SHP77 (cell line): ENCODE measurements at regions not wholly inside any gene's neighbourhood (a gene's known extent, or its start where the extent isn't known, plus 50 kb on each side); places are given as distances from the start of the nearest gene placed in this dataset.
"Not testable (repeated sequence)": the region's sequence is repeated elsewhere in the genome, so short reads cannot be mapped to it uniquely, and the experiment has no call there.

ENCODE experiments used
- DNase-seq, 2 experiments: peaks; one replicate each; lab custom pipeline; 2025; lab: John Stamatoyannopoulos, UW

GRCh38 chr14:55767286-55767685 is 187.3 kb downstream of the KTN1 start:
- no peak for DNase-seq

GRCh38 chr14:55769877-55770276 is 189.9 kb downstream of the KTN1 start:
- DNase-seq, result no peak

- no peak for DNase-seq
These were observed 191.4 kb downstream of the KTN1 start for GRCh38 chr14:55771242-55771981.

- no peak for DNase-seq
These were observed 192.5 kb downstream of the KTN1 start for GRCh38 chr14:55772486-55772885.

- no peak for DNase-seq
These were observed 193.3 kb downstream of the KTN1 start for GRCh38 chr14:55773312-55773711.

GRCh38 chr14:55773984-55774545 is 194.1 kb downstream of the KTN1 start:
- DNase-seq, result no peak

- DNase-seq, result no peak
These were observed 197.9 kb downstream of the KTN1 start for GRCh38 chr14:55777877-55778276.

GRCh38 chr14:55780156-55780946 is 200.3 kb downstream of the KTN1 start:
- DNase-seq, result no peak

DNA sequence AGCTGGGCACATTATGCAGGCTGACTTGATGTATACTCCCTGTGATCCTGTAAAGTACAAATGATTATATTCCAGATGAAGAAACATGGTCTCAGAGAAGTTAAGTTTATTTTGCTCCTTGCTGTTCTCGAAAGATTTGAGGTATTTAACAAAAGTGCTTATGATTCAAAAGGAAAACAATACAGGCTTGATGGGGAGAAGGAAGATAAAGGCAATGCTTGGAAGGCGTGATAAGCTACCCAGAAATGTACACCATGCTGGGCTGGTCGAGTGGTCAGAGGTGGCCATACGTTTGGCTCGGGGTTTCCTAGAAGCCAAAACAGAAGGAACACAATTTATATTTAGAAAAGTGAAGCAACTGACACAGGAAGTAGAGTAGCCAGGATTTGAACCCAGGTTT is 201.0 kb downstream of the KTN1 start:
- DNase-seq, result no peak

DNA sequence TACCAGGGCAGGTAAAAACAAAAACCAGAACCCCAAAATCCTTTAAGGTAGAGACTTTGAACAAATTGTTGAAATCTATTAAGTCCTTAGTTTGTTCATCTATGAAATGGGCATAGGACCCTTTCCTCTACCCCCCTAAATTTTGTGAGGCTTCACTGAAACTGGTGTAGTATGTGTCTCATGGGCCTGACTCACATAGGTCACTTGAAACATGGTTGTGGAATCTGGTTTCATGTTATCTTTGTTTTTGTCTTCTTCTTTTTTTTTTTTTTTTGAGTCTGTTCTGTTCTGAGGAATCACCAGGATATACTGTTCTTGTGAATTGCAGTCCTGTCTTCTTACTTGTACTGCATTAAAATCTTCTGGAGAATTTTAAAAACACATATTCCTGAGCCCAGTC is 202.2 kb downstream of the KTN1 start:
- no peak for DNase-seq

GRCh38 chr14:55789406-55789805 is 209.4 kb downstream of the KTN1 start:
- no peak for DNase-seq

DNA sequence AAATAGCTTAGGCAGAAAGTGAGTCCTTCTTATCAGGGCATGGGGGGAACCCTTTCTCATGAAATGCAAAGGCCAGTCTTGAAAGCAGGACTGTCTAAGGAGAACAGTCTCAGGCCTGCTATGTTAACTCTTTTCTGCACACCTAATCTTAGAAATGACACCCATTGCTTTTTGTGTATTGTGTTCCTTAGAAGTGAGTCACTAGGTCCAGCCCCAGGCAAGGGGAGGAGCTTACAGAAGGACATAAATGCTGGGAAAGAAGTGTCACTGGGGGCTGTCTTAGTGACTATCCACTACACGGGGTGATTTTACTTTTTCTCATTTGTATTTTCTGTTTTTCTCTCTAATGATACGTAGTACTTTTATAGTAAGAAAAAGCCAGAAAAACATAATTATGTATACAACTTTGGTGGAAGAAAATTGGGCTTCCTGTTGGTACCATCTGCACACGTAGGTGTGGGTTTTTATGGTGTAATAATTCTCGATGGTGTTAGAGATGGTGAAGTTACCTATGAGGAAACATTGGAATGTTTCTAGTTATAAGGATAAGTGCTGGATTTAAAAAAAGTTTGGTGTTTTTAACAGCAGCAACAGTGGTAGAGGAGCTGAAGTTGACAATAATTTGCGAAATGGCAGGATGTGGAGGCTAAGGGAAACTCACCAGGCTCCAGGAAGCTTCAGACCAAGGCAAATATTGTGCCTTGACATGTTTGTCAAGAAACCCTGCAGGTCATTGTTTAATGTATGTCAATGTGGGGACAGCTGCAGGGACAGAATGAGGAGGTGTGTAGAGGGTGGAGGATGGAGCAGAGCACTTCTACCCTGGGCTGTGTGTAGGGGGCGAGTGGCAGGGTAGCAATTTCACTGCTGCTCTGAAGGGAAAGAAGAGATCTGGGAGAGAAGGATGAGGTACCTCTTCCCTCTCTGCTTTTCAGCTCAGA is 214.9 kb downstream of the KTN1 start:
- DNase-seq, result peak; percentile 70 to 74

GRCh38 chr14:55796513-55796912 is 216.5 kb downstream of the KTN1 start:
- not testable (repeated sequence) for DNase-seq

DNA sequence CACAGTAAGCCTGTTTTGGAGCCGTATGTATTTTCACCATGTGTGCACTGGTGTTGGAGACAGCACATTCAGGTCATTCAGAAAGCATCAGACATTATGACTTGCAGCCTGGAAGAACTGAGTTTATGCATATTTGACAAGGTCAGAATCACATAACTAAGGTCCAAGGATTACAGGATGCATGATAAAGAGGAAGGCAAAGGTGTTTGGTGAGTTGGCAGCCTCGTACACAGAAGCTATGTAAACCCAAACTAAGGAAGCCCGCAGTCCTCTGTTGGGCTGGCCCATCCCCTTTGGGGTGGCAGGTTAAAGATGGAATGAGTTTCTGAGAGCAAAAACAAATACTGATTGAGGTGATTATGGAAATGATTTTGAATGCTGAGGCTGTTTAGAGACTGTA is 218.4 kb downstream of the KTN1 start:
- DNase-seq, result no peak

DNA sequence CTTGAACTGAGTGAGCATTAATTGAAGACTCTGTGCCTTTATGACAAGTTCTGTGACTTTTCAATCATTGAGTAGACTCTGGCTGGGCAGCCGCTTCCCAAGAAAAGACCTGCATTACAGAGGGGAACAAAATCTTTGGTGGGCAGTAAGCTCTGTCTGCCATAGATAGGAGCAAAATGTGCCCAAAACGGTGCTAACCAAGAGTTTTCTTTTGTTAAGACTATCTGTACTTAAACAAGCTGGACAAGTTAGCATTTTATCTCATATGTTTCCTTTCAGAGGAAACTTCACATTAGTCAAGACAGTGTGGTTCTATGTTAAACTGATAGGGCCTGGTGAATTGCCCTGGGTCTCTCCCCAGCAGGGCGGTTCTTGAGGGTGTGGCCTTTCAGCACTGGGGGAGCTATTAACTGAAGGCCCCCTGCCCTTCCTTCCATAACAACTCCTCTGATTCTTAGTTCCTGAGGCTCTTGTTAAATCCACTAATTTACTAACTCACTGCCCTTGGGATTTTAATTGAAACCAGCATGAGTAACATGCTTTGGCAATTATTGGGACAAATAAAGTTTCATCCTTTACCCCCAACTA is 219.6 kb downstream of the KTN1 start:
- no peak for DNase-seq

- DNase-seq, result no peak
These were observed 220.3 kb downstream of the KTN1 start for GRCh38 chr14:55800156-55800785.

GRCh38 chr14:55801121-55801520 is 221.1 kb downstream of the KTN1 start:
- DNase-seq, result no peak

DNA sequence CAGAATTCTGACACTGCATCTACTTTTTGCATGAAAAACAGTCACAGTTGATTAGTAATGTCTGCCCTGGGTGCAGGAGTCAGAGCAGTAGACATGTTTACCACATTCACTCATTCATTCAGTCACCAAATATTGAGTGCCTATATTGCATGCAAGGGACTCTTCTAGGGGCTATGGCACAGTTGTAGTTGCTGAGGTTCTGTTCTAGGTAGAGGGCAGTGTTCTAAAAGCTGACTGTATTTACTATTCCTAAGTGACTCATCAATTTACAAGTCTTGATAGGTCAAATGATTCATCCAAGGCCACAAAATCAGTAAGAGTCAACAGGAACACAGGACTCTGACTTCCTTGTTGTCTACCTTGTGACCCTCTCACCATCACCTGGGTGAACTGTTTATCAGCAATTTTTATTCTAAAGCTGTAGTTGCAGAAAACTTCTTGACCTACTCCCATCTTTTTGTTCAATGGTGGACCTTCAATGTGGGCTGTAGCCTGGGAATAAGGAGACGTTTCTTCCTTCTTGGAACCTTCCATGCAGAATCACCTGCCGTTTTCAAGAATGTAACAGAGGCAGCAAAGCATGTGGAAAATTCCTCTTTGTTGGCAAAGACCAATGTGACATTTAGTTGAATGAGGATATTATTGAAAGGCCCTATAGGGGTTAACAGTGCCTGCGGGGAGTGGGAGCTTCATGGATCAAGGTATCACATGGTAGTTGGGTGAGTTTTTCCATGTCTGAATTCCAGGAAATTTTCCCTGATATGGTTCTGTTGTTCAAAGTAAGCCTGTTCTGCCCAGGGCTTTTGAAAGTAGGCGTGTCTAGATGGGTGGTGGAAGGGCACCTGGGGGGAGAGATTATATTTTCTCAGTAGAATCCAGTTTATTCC is 223.2 kb downstream of the KTN1 start:
- peak in 1 of 2 experiments; percentile 37 for DNase-seq

DNA sequence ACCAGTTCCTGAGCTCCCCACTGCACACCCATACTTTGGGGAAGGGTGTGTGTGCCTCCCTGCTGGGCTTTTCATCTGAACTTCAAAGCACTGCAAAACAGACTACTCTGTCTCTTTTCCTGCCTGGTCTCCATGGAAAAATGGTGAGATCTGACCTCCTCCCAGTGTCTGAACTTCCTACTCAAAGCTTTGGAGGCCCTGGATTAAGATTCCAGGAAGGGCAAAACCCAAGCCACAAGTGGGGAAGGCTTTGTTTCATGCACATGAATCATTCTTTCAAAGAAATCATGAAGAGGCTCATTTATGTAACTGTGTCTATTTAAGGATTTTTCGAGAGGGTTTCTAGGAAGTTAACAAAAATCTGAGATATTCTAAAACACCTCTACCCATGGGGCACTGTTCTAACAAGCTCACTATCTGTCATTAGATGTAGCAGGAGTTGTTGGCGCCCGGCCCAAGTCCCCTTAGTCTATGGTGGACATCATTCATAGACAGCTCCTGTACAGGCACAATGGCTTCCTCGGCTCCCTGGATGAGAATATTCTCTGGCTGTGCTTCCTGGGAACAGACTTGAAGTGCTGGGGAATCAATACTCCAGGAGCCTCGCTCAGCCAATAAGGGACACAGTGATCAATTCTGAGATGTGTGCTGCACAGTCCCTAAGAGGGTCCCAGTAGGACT is 224.0 kb downstream of the KTN1 start:
- DNase-seq, result no peak

DNA sequence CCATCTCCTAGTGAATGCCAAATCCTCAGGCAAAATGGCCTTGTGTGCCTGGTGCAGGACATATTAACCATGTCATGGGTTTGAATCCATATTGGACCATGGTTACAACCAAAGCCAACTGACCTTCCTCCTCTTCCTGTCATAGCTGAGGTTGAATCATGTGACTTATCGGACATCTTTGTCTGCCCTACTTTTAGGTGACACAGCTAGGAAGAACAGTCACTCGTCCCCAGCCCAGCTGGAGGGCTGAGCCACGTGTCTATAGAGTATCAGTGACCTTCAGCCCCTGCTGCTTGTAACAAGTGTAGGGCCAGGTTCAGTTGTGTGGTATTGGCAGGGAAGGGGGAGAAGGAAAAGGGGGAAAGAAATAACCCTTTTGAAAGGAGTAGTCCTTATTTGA is 225.2 kb downstream of the KTN1 start:
- DNase-seq, result no peak
